ENCODE measurements at regions not wholly inside any gene's neighbourhood (a gene's known extent, or its start where the extent isn't known, plus 50 kb on each side); places are given as distances from the start of the nearest gene placed in this dataset.

GRCh38 chr14:35987731-35988130 lies 161.6 kb downstream of the BRMS1L start:
- TF ChIP-seq POLR2A (IDR thresholded peaks at IDR 0.05; ENCODE audit: low read depth, low read length) (no peak), POLR2AphosphoS5 (IDR thresholded peaks at IDR 0.05; ENCODE audit: low read depth, low read length) (no peak)
